ENCODE measurements at regions not wholly inside any gene's neighbourhood (a gene's known extent, or its start where the extent isn't known, plus 50 kb on each side); places are given as distances from the start of the nearest gene placed in this dataset.

DNA sequence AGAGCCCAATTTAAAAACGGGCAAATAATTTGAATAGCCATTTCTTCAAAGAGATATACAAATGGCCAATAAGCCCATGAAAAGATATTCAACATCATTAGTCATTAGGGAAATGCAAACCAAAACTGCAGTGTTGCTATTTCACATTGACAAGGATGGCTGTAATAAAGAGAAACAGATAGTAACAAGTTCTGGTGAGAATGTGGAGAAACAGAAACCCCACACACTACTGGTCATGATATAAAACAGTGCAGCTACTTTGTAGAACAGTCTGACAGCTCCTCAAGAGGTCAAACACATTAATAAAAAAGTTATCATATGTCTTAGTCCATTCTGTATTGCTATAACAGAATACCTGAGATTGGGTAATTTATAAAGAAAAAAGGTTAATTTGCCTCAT lies 237.0 kb upstream of the GRAMD2B start:
- TF ChIP-seq CTCF (IDR thresholded peaks at IDR 0.05 in 4 of 5, conservative IDR thresholded peaks at IDR 0.05 in 1 of 5) (no peak), POLR2A (IDR thresholded peaks at IDR 0.05) (no peak)

Data from gastrocnemius medialis (tissue), 4 donors.